ENCODE measurements at regions not wholly inside any gene's neighbourhood (a gene's known extent, or its start where the extent isn't known, plus 50 kb on each side); places are given as distances from the start of the nearest gene placed in this dataset.

DNA sequence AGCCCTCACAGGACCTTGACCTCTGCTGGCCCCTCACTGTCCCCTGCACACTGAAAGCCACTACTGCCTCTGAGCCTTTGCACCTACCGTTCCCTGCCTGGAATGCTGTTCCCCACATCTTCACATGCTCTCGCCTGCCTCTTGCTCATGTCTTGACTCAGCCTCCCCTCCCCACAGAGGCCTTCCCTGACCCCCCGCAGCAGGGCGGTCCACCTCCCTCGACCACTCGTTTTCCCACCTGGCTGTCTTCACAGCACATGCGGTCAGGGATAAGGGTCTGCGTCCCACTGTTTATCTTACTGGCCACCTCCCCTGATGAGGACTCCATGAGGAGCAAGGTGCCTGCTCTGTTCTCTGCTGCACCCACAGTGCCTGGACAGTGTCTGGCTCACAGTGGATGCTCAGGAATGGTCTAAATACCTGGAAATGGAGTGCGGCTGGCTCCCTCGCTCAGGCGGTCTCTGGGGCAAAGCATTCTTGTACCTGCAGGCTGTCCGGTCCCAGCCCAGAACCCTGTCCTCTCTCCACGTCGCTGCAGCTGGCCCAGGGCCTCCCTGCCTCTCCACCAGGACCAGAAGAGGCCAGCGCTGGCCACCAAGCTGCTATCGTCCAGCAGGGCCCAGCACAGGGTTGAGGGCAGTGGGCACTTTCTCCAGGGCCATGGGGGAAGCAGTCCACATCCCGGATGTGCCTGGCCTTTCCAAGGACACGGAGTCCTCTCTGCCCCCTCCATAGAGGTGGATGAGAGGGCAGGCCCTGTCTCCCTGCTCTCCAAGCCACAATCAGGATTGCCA is 107.4 kb downstream of the NCOR2 start:
- Histone ChIP-seq H3K4me3 (ENCODE audit: severe bottlenecking) (no peak overlapping the region), H3K27ac (ENCODE audit: poor library complexity, severe bottlenecking) (no peak overlapping the region), H3K27me3 (ENCODE audit: insufficient read depth, poor library complexity, severe bottlenecking) (no peaks in the 10 kb centered on the region), H3K36me3 (ENCODE audit: low read depth) (peaks cover 34% of the 10 kb centered on the region), H3K9me3 (ENCODE audit: severe bottlenecking) (no peaks in the 10 kb centered on the region), H3K4me1 (ENCODE audit: insufficient read depth, poor library complexity, severe bottlenecking) (no peaks in the 10 kb centered on the region)
- ATAC-seq (ENCODE audit: low read depth): no peak
- DNase-seq (ENCODE audit: low spot score): no peak
- no peak for TF ChIP-seq CTCF (IDR thresholded peaks at IDR 0.05; ENCODE audit: poor library complexity, severe bottlenecking)

DNA sequence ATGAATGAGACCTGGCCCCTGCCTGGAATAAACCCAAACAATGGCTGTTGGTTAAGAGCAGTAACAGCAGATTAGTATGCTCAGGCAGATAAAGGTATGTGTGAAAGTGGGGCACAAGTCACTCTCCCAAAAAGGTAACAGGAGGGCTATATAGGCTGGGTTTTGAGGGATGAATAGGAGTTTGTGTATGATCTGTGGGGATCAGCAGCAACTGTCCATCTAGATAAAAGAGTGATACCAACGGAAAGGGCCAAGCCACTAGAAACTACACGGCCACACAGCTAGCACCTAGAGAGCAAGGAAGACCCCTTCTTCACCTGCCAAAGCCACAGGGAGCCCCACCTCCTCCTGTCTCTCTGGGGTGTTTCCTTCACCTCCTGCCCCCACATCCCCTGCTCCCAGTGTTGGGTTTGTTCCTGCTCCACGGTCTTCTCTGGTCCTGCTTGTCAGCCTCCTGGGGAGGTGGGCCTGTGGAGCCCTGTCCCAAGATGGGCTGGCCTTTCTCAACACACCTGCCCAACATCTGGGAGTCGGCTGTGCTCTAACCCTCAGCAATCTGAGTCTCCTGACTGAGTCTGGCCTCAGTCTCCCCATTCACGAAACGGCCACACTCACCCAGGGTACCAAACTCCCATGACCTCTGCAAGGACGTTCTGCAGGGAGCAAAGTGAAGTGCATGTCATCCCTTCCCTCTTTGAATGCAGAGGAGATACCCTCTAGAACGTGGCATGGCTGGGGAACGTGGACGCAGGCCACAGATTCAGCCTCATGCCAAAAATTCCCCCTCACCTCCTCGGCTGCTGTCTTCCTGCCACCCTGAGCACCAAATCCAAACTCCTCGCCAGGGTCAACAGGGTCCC is 108.2 kb downstream of the NCOR2 start:
- no peak for DNase-seq (ENCODE audit: low spot score)
- H3K4me1 ChIP-seq (ENCODE audit: insufficient read depth, poor library complexity, severe bottlenecking): no peaks in the 10 kb centered on the region
- no peaks in the 10 kb centered on the region for H3K9me3 ChIP-seq (ENCODE audit: severe bottlenecking)
- no peaks in the 10 kb centered on the region for H3K27me3 ChIP-seq (ENCODE audit: insufficient read depth, poor library complexity, severe bottlenecking)
- ATAC-seq (ENCODE audit: low read depth): no peak
- H3K27ac ChIP-seq (ENCODE audit: poor library complexity, severe bottlenecking): no peak overlapping the region
- H3K36me3 ChIP-seq (ENCODE audit: low read depth): peaks cover 32% of the 10 kb centered on the region
- H3K4me3 ChIP-seq (ENCODE audit: severe bottlenecking): no peak overlapping the region
- no peak for TF ChIP-seq CTCF (IDR thresholded peaks at IDR 0.05; ENCODE audit: poor library complexity, severe bottlenecking)

DNA sequence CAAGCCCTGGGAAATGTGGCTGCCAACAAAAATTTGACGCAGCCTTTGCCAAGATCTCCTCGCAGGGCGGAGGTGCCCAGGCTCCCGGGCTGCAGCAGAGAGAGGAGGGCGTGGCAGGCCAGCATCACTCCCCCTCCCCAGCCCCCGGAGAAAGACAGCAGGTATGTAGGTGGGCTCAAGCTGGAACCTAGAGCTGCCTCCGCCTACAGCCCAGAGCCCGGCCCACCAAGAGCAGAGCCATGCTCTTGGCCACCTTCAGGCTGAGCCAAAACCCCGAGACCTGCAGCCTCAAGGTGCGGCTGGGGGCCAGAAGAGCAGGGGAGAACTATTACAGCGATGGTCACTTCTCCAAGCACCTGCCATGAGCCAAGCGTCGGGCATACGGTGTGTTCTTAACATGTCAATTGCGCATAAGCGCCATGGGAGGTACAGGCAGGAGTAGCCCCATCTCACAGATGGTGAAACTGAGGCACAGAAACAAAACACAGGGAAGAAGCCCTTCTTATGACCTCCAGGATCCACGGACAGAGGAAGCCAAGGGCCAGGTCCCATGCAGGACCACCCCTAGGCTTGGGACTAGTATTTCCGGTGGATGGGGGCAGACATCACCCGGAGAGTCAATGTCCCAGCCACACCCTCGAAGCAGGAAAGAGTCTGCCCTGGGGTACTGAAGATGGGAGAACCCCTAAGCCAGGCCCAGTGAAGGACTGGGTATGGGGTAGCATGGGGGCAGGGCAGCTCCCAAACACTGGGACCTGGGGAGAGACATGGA is 109.0 kb downstream of the NCOR2 start:
- Histone ChIP-seq H3K9me3 (ENCODE audit: severe bottlenecking) (no peaks in the 10 kb centered on the region), H3K4me1 (ENCODE audit: insufficient read depth, poor library complexity, severe bottlenecking) (peaks cover 5% of the 10 kb centered on the region), H3K36me3 (ENCODE audit: low read depth) (peaks cover 32% of the 10 kb centered on the region), H3K27ac (ENCODE audit: poor library complexity, severe bottlenecking) (no peak overlapping the region), H3K4me3 (ENCODE audit: severe bottlenecking) (no peak overlapping the region), H3K27me3 (ENCODE audit: insufficient read depth, poor library complexity, severe bottlenecking) (no peaks in the 10 kb centered on the region)
- no peak for TF ChIP-seq CTCF (IDR thresholded peaks at IDR 0.05; ENCODE audit: poor library complexity, severe bottlenecking)
- DNase-seq (ENCODE audit: low spot score) (no peak), ATAC-seq (ENCODE audit: low read depth) (no peak)

- Histone ChIP-seq H3K27me3 (ENCODE audit: insufficient read depth, poor library complexity, severe bottlenecking) (no peaks in the 10 kb centered on the region), H3K4me1 (ENCODE audit: insufficient read depth, poor library complexity, severe bottlenecking) (peaks cover 5% of the 10 kb centered on the region), H3K9me3 (ENCODE audit: severe bottlenecking) (no peaks in the 10 kb centered on the region), H3K36me3 (ENCODE audit: low read depth) (peaks cover 32% of the 10 kb centered on the region), H3K27ac (ENCODE audit: poor library complexity, severe bottlenecking) (no peak overlapping the region), H3K4me3 (ENCODE audit: severe bottlenecking) (no peak overlapping the region)
- DNase-seq (ENCODE audit: low spot score) (no peak), ATAC-seq (ENCODE audit: low read depth) (no peak)
- no peak for TF ChIP-seq CTCF (IDR thresholded peaks at IDR 0.05; ENCODE audit: poor library complexity, severe bottlenecking)
These were observed 109.9 kb downstream of the NCOR2 start for GRCh38 chr12:124457287-124458219.

Measured in RWPE2 (cell line).